ENCODE measurements at regions not wholly inside any gene's neighbourhood (a gene's known extent, or its start where the extent isn't known, plus 50 kb on each side); places are given as distances from the start of the nearest gene placed in this dataset.
"Not testable (repeated sequence)": the region's sequence is repeated elsewhere in the genome, so short reads cannot be mapped to it uniquely, and the experiment has no call there.

GRCh38 chr1:118445156-118445555 lies 260.1 kb upstream of the SPAG17 start:
- FAIRE-seq, result no peak

GRCh38 chr1:118442214-118442613 lies 257.2 kb upstream of the SPAG17 start:
- FAIRE-seq, result no peak

DNA sequence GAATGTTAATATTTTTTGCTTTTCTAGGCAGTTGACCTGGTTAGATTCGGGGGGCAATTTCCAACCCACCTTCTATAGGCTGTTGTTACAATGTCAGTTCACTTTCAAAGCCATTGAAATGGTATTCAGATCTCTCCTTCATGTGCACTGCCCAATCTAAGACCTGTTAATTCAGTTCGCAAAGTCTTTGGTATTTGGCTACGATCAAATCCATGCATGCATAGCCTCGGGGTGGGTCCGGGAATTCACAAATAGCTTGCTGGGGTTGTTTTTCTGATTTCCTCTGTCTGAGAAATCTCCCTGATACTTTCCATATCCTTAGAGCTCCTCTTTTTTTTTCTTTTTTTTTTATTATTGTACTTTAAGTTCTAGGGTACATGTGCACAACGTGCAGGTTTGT lies 252.6 kb upstream of the SPAG17 start:
- no peak for FAIRE-seq

DNA sequence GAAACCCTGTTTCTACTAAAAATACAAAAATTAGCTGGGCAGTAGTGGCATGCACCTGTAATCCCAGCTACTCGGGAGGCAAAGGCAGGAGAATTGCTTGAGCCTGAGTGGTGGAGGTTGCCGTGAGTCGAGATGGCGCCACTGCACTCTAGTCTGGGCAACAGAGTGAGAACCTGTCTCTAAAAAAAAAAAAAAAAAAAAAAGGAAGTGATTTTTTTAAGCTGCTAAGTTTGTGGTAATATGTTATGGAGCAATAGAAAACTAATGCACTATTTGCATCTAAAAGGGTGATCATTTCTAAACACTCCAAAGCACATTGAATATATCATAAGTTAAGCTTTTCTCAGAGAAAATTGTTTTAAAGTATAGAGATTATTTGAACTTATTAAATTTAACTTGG lies 244.8 kb upstream of the SPAG17 start:
- no peak for FAIRE-seq

DNA sequence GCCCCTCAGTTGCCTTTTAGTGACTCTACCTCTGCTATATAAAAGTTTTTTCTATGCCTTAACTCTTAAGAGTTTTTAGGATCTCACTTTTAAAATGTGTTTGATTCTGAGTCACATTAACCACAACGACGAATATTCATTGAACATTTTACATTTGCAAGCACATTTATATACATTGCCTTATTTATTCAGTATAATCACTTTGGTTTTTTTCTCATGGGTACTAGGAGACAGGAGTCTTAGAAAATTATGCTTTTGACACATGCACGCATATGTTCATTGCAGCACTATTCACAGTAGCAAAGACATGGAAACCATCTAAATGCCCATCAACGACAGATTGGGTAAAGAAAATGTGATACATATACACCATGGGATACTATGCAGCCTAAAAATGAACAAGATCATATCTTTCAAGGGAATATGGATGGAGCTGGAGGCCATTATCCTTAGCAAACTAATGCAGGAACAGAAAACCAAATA lies 236.9 kb upstream of the SPAG17 start:
- no peak for FAIRE-seq

GRCh38 chr1:118404024-118404423 lies 219.0 kb upstream of the SPAG17 start:
- FAIRE-seq, result peak; percentile 82

GRCh38 chr1:118397496-118397859 lies 212.4 kb upstream of the SPAG17 start:
- no peak for FAIRE-seq

- no peak for FAIRE-seq
These were observed 211.9 kb upstream of the SPAG17 start for GRCh38 chr1:118396829-118397495.

GRCh38 chr1:118396279-118396678 lies 211.3 kb upstream of the SPAG17 start:
- FAIRE-seq, result no peak

GRCh38 chr1:118395430-118395991 lies 210.5 kb upstream of the SPAG17 start:
- FAIRE-seq, result no peak

DNA sequence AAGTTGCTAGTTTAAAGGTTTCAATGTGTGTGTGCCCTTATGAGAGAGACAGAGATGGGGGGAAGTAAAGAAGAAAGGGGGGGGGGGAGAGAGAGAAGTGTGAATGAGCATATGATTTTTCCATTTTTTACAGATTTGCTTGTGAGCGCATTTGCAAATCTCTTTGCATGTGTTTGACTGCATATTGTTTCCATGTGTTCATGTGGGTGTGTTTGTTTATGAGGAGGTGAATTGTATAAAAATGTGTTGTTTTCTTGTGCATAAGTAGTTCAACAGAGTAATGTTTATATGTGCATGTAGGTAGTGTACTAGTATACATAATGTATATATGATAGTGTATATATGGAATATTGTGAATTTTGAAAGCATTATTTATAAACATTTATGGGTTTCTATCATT lies 205.9 kb upstream of the SPAG17 start:
- no peak for FAIRE-seq

- no peak for FAIRE-seq
These were observed 203.4 kb upstream of the SPAG17 start for GRCh38 chr1:118388301-118388959.

- FAIRE-seq, result no peak
These were observed 196.3 kb upstream of the SPAG17 start for GRCh38 chr1:118381197-118381869.

- FAIRE-seq, result not testable (repeated sequence)
These were observed 192.2 kb upstream of the SPAG17 start for GRCh38 chr1:118377183-118377582.

GRCh38 chr1:118371612-118372011 lies 186.6 kb upstream of the SPAG17 start:
- FAIRE-seq, result no peak

- no peak for FAIRE-seq
These were observed 185.8 kb upstream of the SPAG17 start for GRCh38 chr1:118370861-118371260.

DNA sequence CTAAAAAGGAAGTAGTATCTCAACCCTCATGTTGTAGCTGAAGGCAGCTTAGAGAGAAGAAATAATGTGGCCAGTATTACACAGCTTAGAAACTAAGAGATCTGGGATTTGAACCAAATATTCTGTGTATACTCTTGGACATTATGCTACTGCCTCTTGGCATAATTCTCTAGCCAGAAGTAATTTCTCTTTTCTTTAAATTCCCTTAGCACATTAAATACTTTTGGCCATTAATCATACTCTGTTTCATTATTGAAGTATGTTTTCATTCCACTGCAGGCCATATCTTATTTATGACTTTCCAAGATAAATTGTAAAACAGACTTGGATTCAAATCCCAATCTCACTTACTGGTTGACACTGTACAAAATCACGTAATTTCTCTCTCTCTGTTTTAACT lies 181.3 kb upstream of the SPAG17 start:
- no peak for FAIRE-seq

DNA sequence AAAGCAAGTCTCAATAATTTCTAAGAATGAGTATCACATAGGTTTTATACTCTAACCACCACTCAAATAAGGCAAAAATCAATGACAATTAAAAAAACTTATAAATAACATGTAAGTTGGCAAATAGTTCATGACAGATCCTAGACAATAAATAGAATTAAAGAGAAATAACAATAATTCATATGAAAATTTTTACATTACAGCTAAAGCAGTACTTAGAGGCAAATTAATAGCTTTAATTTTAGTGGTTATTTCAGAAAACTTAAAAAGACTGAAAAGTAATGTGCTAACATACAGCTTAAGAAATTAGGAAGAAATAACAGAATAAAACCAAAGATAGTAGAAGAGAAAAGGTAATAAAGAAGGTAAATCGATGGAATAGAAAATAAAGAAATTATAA lies 179.9 kb upstream of the SPAG17 start:
- FAIRE-seq, result peak; percentile 4

DNA sequence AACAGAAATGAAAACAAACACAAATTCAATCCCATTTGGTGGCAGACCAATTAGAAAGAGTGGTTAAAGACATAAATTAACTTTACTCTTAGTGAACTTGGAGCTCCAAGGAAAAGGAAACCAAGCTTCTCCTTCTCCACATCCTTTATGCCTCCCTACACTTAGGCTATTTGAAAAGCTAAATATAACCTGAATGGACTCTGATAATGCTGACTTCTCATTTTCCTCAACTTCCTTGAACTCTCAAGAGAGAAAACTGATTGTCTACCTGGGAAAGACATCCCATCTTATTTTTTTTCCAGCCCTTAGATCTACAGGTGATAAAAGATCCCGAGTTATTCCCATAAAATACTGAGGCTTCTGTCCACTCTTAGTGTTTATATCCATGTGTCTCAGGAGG lies 178.4 kb upstream of the SPAG17 start:
- FAIRE-seq, result no peak

GRCh38 chr1:118360817-118361216 lies 175.8 kb upstream of the SPAG17 start:
- FAIRE-seq, result no peak

DNA sequence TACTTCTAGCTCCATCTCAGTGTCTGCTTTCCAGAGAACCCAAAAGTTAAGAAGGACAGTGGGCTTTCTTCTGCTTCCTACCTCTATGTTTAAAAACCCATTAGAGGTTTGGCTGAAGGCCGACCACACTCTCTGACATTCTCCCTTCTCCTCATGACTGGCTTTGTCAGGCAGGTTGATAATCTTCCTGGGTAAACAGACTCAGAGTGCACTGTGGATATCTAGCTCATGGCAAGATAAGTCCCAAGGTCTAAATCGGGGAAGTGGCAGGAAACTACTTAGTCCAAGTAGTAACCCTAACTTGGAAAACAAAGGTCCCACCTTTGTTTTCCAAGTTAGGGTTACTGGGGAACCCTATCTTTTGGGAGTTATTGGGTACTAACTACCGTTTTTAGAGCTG lies 161.9 kb upstream of the SPAG17 start:
- no peak for FAIRE-seq

DNA sequence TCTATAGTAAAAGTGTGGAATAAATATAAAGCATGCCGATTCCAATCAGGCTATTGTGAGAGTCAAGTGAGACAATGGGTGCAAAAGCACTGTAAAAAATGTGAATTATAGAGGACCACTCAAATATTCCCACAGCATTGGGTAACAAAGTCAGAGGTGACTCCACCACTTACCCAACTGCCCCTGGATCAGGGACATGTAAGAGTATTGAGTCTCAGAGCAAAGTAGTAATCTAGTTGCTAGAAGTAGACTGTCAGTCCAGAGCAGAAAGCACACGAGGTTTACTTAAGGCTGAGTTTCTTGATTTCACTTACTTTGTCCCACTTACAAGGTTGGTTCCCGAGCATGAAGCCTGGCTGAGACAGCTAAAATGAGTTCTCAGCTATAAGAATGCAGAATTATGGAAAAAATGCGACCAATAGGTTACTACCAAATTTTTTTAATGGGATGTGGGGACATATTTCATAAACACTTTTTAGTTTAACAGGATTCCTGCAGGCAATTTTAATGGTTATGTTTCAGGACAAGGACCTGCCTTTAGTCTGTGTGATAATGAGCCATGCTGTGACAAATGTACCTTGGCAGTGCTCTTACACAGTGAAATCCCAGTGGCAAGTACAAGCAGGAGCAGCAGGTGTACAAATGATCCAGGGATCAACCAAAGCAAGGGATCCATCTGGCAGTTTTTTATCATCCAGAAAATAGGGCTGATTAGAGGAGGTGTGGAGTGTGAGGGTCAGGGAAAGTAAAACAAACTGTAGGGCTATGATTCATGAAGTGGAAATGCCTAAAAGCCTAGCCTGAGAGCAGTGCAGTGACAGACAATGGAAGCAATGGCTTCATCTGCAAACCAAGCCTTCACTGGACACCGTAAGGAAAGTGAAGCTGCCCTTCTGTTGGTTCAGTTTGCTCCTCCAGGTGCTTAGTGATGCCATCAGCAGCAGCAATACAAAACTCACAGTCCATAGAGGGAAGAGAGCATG lies 156.2 kb upstream of the SPAG17 start:
- no peak for FAIRE-seq
